ENCODE measurements at regions not wholly inside any gene's neighbourhood (a gene's known extent, or its start where the extent isn't known, plus 50 kb on each side); places are given as distances from the start of the nearest gene placed in this dataset.

GRCh38 chrX:98409867-98410266 lies 1526.2 kb downstream of the RPA4 start:
- Histone ChIP-seq H3K4me2 (ENCODE audit: low read length) (no peak overlapping the region), H3F3A (ENCODE audit: low read length, unreplicated experiment) (no peaks in the 10 kb centered on the region), H3K79me2 (ENCODE audit: low read length) (no peaks in the 10 kb centered on the region), H3K4me3 (ENCODE audit: low read length) (no peak overlapping the region), H3K27ac (ENCODE audit: low read length) (no peak overlapping the region), H3K9me3 (ENCODE audit: low read length) (no peaks in the 10 kb centered on the region), H2AFZ (ENCODE audit: low read length) (no peak overlapping the region), H3K4me1 (ENCODE audit: insufficient read depth, low read length) (no peaks in the 10 kb centered on the region), H3K27me3 (ENCODE audit: low read length) (no peaks in the 10 kb centered on the region), H3K9me2 (replicated peaks; ENCODE audit: low read length) (no peaks in the 10 kb centered on the region), H3K36me3 (ENCODE audit: low read depth, low read length) (no peaks in the 10 kb centered on the region), H4K20me1 (ENCODE audit: low read length) (no peaks in the 10 kb centered on the region), H3K9ac (ENCODE audit: low read length) (no peak overlapping the region)
- DNase-seq (no peak), ATAC-seq (no peak)
- TF ChIP-seq EZH2 (IDR thresholded peaks at IDR 0.05; ENCODE audit: low read length, unreplicated experiment): no peak
- TF ChIP-seq, protein P1, sequence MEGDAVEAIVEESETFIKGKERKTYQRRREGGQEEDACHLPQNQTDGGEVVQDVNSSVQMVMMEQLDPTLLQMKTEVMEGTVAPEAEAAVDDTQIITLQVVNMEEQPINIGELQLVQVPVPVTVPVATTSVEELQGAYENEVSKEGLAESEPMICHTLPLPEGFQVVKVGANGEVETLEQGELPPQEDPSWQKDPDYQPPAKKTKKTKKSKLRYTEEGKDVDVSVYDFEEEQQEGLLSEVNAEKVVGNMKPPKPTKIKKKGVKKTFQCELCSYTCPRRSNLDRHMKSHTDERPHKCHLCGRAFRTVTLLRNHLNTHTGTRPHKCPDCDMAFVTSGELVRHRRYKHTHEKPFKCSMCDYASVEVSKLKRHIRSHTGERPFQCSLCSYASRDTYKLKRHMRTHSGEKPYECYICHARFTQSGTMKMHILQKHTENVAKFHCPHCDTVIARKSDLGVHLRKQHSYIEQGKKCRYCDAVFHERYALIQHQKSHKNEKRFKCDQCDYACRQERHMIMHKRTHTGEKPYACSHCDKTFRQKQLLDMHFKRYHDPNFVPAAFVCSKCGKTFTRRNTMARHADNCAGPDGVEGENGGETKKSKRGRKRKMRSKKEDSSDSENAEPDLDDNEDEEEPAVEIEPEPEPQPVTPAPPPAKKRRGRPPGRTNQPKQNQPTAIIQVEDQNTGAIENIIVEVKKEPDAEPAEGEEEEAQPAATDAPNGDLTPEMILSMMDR (conservative IDR thresholded peaks at IDR 0.05; ENCODE audit: low read depth, low read length): no peak
- TF ChIP-seq EZH2phosphoT487 (IDR thresholded peaks at IDR 0.05; ENCODE audit: borderline replicate concordance, low read length): no peak
- intact Hi-C loops (cut with micrococcal nuclease): no loop called here
- BruUV-seq (replicated peaks): no TSS peak
- ChIA-PET CTCF (no interaction called here), POLR2A (ENCODE audit: unreplicated experiment) (no interaction called here)

DNA sequence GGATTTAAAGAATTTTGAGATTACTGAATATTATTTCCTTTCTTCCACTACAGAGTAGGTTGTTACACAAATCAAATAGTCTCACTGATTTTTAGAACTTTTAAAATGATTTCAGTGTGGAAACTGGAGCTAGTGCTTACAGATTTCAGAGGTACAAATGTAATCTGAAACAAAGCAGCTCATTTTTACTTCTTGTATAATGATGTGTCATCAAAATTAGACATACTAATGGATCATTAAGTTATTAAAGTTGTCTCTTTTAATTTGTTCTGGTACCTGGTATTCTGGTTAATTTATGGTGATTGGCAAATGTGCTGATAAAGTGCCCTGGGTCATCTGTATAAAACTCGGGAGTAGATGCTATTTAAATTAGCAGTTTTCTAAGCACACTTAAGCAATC lies 1528.3 kb downstream of the RPA4 start:
- H2AFZ ChIP-seq (ENCODE audit: low read length): no peak overlapping the region
- no peak overlapping the region for H3K9ac ChIP-seq (ENCODE audit: low read length)
- no peak for ATAC-seq
- H4K20me1 ChIP-seq (ENCODE audit: low read length): no peaks in the 10 kb centered on the region
- no peaks in the 10 kb centered on the region for H3K9me3 ChIP-seq (ENCODE audit: low read length)
- H3K79me2 ChIP-seq (ENCODE audit: low read length): no peaks in the 10 kb centered on the region
- DNase-seq: no peak
- ChIA-PET CTCF (no interaction called here), POLR2A (ENCODE audit: unreplicated experiment) (no interaction called here)
- H3K4me2 ChIP-seq (ENCODE audit: low read length): no peak overlapping the region
- H3K27ac ChIP-seq (ENCODE audit: low read length): no peak overlapping the region
- TF ChIP-seq EZH2 (IDR thresholded peaks at IDR 0.05; ENCODE audit: low read length, unreplicated experiment) (no peak), EZH2phosphoT487 (IDR thresholded peaks at IDR 0.05; ENCODE audit: borderline replicate concordance, low read length) (no peak)
- TF ChIP-seq, protein P1 (conservative IDR thresholded peaks at IDR 0.05; ENCODE audit: low read depth, low read length): no peak
- intact Hi-C loops (cut with micrococcal nuclease): no loop called here
- no peak overlapping the region for H3K4me3 ChIP-seq (ENCODE audit: low read length)
- H3K9me2 ChIP-seq (replicated peaks; ENCODE audit: low read length): no peaks in the 10 kb centered on the region
- no peaks in the 10 kb centered on the region for H3K27me3 ChIP-seq (ENCODE audit: low read length)
- H3K4me1 ChIP-seq (ENCODE audit: insufficient read depth, low read length): no peaks in the 10 kb centered on the region
- H3F3A ChIP-seq (ENCODE audit: low read length, unreplicated experiment): no peaks in the 10 kb centered on the region
- BruUV-seq (replicated peaks): no TSS peak
- no peaks in the 10 kb centered on the region for H3K36me3 ChIP-seq (ENCODE audit: low read depth, low read length)

DNA sequence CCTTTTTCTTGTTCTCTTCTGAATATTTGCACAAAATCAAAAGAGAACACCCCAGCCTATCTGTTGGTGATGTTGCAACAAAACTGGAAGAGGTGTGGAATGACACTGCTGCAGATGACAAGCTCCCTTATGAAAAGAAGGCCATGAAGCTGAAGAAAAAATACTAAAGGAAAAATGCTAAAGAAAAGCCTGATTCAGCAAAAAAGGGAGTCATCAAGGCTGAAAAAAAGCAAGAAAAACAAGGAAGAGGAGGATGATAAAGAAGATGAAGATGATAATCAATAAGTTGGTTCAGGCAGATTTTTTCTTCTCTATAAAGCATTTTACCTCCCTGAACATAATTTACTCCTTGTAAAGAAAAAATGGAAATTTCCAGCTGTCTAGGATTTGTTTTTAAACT lies 1538.8 kb downstream of the RPA4 start:
- TF ChIP-seq EZH2phosphoT487 (IDR thresholded peaks at IDR 0.05; ENCODE audit: borderline replicate concordance, low read length) (no peak), EZH2 (IDR thresholded peaks at IDR 0.05; ENCODE audit: low read length, unreplicated experiment) (no peak)
- TF ChIP-seq, protein P1 (conservative IDR thresholded peaks at IDR 0.05; ENCODE audit: low read depth, low read length): no peak
- Histone ChIP-seq H3K36me3 (ENCODE audit: low read depth, low read length) (no peaks in the 10 kb centered on the region), H3K27me3 (ENCODE audit: low read length) (no peaks in the 10 kb centered on the region), H3F3A (ENCODE audit: low read length, unreplicated experiment) (no peaks in the 10 kb centered on the region), H3K27ac (ENCODE audit: low read length) (no peak overlapping the region), H3K79me2 (ENCODE audit: low read length) (no peaks in the 10 kb centered on the region), H3K4me1 (ENCODE audit: insufficient read depth, low read length) (no peaks in the 10 kb centered on the region), H2AFZ (ENCODE audit: low read length) (no peak overlapping the region), H3K9me3 (ENCODE audit: low read length) (no peaks in the 10 kb centered on the region), H3K4me3 (ENCODE audit: low read length) (no peak overlapping the region), H3K9me2 (replicated peaks; ENCODE audit: low read length) (no peaks in the 10 kb centered on the region), H3K9ac (ENCODE audit: low read length) (no peak overlapping the region), H3K4me2 (ENCODE audit: low read length) (no peak overlapping the region), H4K20me1 (ENCODE audit: low read length) (no peaks in the 10 kb centered on the region)
- DNase-seq (no peak), ATAC-seq (no peak)
- ChIA-PET CTCF (no interaction called here), POLR2A (ENCODE audit: unreplicated experiment) (no interaction called here)
- BruUV-seq (replicated peaks): no TSS peak
- intact Hi-C loops (cut with micrococcal nuclease): no loop called here
